ENCODE measurements at regions not wholly inside any gene's neighbourhood (a gene's known extent, or its start where the extent isn't known, plus 50 kb on each side); places are given as distances from the start of the nearest gene placed in this dataset.

- Mint-ChIP-seq H3K36me3 (ENCODE audit: insufficient read depth, unreplicated experiment) (no peaks in the 10 kb centered on the region), H3K27me3 (ENCODE audit: unreplicated experiment) (no peaks in the 10 kb centered on the region), H3K4me3 (ENCODE audit: low read depth, unreplicated experiment) (no peak overlapping the region), H3K9me3 (ENCODE audit: low read depth, unreplicated experiment) (peaks cover 10% of the 10 kb centered on the region), H3K27ac (ENCODE audit: unreplicated experiment) (no peak overlapping the region), H3K4me1 (ENCODE audit: low read depth, unreplicated experiment) (no peaks in the 10 kb centered on the region)
- intact Hi-C loops (cut with micrococcal nuclease; ENCODE audit: unreplicated experiment) = no loop called here
- no peak for TF ChIP-seq CTCF (IDR thresholded peaks at IDR 0.05; ENCODE audit: unreplicated experiment)
- BruUV-seq (replicated peaks) = no TSS peak
- CTCF ChIA-PET = no interaction called here
- no peak for DNase-seq
Measured at GRCh38 chr5:30698217-30698616, 495.3 kb upstream of the CDH6 start.

GRCh38 chr5:30693326-30693725 lies 500.2 kb upstream of the CDH6 start:
- CTCF ChIA-PET = interaction anchor here (0.8 kb wide), 1 partner anchor 25 kb away, joined by 3 read pairs; no protein-coding TSS in a partner anchor
- no peaks in the 10 kb centered on the region for H3K36me3 Mint-ChIP-seq (ENCODE audit: insufficient read depth, unreplicated experiment)
- no peak for TF ChIP-seq CTCF (IDR thresholded peaks at IDR 0.05; ENCODE audit: unreplicated experiment)
- BruUV-seq (replicated peaks) = no TSS peak
- H3K27me3 Mint-ChIP-seq (ENCODE audit: unreplicated experiment) = no peaks in the 10 kb centered on the region
- H3K4me1 Mint-ChIP-seq (ENCODE audit: low read depth, unreplicated experiment) = no peaks in the 10 kb centered on the region
- intact Hi-C loops (cut with micrococcal nuclease; ENCODE audit: unreplicated experiment) = no loop called here
- peaks cover 10% of the 10 kb centered on the region for H3K9me3 Mint-ChIP-seq (ENCODE audit: low read depth, unreplicated experiment)
- no peak overlapping the region for H3K27ac Mint-ChIP-seq (ENCODE audit: unreplicated experiment)
- no peak for DNase-seq
- H3K4me3 Mint-ChIP-seq (ENCODE audit: low read depth, unreplicated experiment) = no peak overlapping the region

- no peaks in the 10 kb centered on the region for H3K36me3 Mint-ChIP-seq (ENCODE audit: insufficient read depth, unreplicated experiment)
- BruUV-seq (replicated peaks) = no TSS peak
- no peaks in the 10 kb centered on the region for H3K27me3 Mint-ChIP-seq (ENCODE audit: unreplicated experiment)
- H3K27ac Mint-ChIP-seq (ENCODE audit: unreplicated experiment) = no peak overlapping the region
- TF ChIP-seq CTCF (IDR thresholded peaks at IDR 0.05; ENCODE audit: unreplicated experiment) = no peak
- CTCF ChIA-PET = no interaction called here
- no peak overlapping the region for H3K4me3 Mint-ChIP-seq (ENCODE audit: low read depth, unreplicated experiment)
- no peaks in the 10 kb centered on the region for H3K4me1 Mint-ChIP-seq (ENCODE audit: low read depth, unreplicated experiment)
- no peak for DNase-seq
- H3K9me3 Mint-ChIP-seq (ENCODE audit: low read depth, unreplicated experiment) = peaks cover 2% of the 10 kb centered on the region
- intact Hi-C loops (cut with micrococcal nuclease; ENCODE audit: unreplicated experiment) = no loop called here
Measured at GRCh38 chr5:30690931-30691330, 502.6 kb upstream of the CDH6 start.

- Mint-ChIP-seq H3K4me1 (ENCODE audit: low read depth, unreplicated experiment) (no peaks in the 10 kb centered on the region), H3K27ac (ENCODE audit: unreplicated experiment) (no peak overlapping the region), H3K4me3 (ENCODE audit: low read depth, unreplicated experiment) (no peak overlapping the region), H3K36me3 (ENCODE audit: insufficient read depth, unreplicated experiment) (no peaks in the 10 kb centered on the region), H3K9me3 (ENCODE audit: low read depth, unreplicated experiment) (peaks cover 5% of the 10 kb centered on the region), H3K27me3 (ENCODE audit: unreplicated experiment) (no peaks in the 10 kb centered on the region)
- DNase-seq = no peak
- no TSS peak for BruUV-seq (replicated peaks)
- CTCF ChIA-PET = no interaction called here
- TF ChIP-seq CTCF (IDR thresholded peaks at IDR 0.05; ENCODE audit: unreplicated experiment) = no peak
- intact Hi-C loops (cut with micrococcal nuclease; ENCODE audit: unreplicated experiment) = no loop called here
Measured at GRCh38 chr5:30687461-30687860, 506.0 kb upstream of the CDH6 start.

GRCh38 chr5:30686530-30686929 lies 507.0 kb upstream of the CDH6 start:
- intact Hi-C loops (cut with micrococcal nuclease; ENCODE audit: unreplicated experiment) = no loop called here
- BruUV-seq (replicated peaks) = no TSS peak

More at GRCh38 chr5:30686530-30686929, 507.0 kb upstream of the CDH6 start:
- no peaks in the 10 kb centered on the region for H3K4me1 Mint-ChIP-seq (ENCODE audit: low read depth, unreplicated experiment)
- no peak for DNase-seq
- no peak for TF ChIP-seq CTCF (IDR thresholded peaks at IDR 0.05; ENCODE audit: unreplicated experiment)
- no peak overlapping the region for H3K4me3 Mint-ChIP-seq (ENCODE audit: low read depth, unreplicated experiment)
- CTCF ChIA-PET = no interaction called here
- H3K36me3 Mint-ChIP-seq (ENCODE audit: insufficient read depth, unreplicated experiment) = no peaks in the 10 kb centered on the region
- no peak overlapping the region for H3K27ac Mint-ChIP-seq (ENCODE audit: unreplicated experiment)
- peaks cover 5% of the 10 kb centered on the region for H3K9me3 Mint-ChIP-seq (ENCODE audit: low read depth, unreplicated experiment)
- no peaks in the 10 kb centered on the region for H3K27me3 Mint-ChIP-seq (ENCODE audit: unreplicated experiment)
